GM19452 (cell line): ENCODE measurements at regions not wholly inside any gene's neighbourhood (a gene's known extent, or its start where the extent isn't known, plus 50 kb on each side); places are given as distances from the start of the nearest gene placed in this dataset.

Experiments
- ATAC-seq: cut with Tn5 transposase; IDR thresholded peaks from one replicate; pipeline ENCODE4 v1.9.1; 2021; ENCODE audit not compliant: unreplicated experiment

GRCh38 chr13:44019651-44020050, 139.9 kb downstream of the LACC1 start:
- ATAC-seq = no peak

DNA sequence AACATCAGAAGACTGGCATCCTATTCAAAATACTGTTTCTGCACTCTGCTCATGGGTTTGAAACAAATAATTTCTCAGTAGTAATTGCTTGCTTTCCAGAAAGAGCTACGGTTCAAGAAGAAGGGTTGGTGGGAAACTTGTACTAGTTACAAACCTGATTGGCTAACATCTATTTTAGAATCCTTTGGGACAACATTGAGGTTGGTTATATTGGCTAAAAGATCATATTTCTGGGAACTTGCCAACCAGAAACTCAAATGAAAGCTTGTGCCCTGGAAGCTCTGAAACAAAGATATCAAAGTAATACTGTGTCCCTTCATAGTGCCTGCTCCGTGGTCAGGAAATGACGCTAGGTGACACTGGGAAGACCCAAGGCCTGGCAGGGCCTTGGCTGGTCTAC, 141.7 kb downstream of the LACC1 start:
- ATAC-seq = no peak

GRCh38 chr13:44022196-44022595, 142.5 kb downstream of the LACC1 start:
- no peak for ATAC-seq

DNA sequence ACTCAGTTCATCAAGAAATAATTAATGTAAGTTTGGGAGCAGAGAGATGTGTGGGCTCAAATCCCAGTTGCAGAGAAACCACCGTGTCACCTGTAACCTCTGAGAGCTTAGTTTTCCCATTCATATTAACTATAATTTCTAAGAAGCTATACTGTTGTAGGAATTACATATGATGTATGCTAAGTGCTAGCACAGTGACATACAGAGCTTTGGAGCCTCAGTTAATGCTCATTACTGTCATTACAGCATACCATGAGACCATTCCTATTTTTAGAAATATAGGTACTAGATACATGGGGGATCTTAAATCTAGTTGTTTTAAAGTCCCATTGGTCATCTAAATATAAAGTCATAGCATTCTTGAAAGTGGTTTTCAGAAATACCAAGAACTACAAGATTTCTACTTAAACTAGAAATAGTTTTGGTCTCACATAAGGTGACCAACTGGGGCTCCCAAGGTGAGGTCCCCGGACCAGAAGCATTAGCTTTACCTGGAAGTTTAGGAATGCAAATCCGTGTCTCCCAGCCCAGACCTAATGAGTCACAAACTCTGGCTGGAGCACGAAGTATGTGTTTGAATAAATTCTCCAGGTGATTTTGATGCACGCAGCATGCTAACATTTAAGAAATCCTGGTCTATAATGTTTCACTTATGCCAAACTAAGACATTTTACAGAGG, 144.6 kb downstream of the LACC1 start:
- ATAC-seq = no peak

- no peak for ATAC-seq
Measured at GRCh38 chr13:44024846-44025195, 145.1 kb downstream of the LACC1 start.

DNA sequence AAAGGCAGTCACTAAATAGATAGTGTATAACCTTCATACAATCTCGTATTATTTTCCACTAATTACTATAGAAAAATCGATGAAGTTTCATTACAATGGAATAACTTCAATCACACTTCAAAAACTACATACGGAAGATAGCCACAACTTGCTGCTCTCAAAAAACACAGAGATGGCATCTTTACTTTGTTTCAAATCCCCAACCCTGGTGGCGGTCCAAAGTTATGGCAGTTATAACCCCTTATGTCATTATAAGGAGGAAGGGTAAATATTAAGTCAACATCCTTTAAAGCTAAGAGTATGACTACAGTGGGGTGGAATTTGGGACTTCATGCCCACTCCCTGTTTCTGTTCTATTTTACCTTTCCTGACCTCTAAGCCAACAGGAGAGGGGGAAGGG, 146.5 kb downstream of the LACC1 start:
- ATAC-seq = no peak

DNA sequence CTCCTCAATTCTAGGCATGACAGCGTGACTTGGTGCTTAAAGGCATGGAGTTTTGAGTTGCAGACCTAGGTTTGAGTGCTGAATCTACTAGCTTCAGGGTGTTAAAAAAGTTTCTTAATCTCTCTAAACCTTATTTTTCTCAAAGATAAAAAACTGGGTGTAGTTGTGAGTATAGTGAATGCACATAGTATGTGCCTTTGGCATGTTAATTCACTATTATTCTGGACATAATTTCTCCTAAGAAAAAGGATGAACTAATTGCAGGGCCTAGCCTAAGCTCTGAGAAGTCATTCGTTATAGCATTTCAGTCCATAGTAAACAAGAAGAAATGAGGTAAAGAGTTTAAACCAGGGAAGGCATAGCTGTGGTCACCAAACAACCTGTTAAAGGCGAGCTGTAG, 149.0 kb downstream of the LACC1 start:
- ATAC-seq = no peak

DNA sequence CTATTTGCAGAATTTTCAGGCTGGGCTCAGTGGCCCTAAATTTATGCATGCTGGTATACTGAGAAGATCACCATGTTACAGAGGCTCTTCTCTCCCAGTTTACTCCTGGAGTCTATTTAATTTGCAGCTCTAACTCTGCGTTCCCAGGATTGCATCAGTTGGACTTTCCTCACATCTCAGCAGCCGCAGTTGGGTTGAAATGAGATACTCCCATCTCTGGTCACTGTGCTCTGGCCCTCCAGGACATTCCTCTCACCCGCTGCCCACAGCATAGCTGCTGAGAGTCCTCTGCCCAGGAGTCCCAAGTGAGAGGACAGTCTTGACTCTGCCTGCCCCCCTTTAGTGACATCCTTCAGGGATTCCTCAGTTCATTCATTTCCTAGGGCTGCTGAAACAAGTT, 150.9 kb downstream of the LACC1 start:
- no peak for ATAC-seq

- no peak for ATAC-seq
Measured at GRCh38 chr13:44031555-44031954, 151.9 kb downstream of the LACC1 start.

- no peak for ATAC-seq
Measured at GRCh38 chr13:44032802-44033201, 153.1 kb downstream of the LACC1 start.

DNA sequence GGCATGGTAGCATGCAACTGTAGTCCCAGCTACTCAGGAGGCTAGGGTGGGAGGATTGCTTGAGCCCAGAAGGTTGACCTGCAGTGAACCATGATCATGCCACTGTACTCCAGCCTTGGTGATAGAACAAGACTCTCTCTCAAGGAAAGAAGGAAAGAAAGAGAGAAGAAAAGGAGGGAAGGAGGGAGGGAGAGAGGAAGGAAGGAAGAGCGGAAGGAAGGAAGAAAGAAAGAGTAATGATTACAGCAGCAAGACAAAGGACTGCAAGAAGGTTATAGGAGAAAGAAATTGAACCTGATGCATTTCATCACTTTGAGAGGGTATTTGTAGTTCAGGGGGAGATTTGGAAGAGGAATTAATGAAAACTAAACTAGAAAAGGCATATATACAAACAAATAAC, 155.7 kb downstream of the LACC1 start:
- no peak for ATAC-seq

DNA sequence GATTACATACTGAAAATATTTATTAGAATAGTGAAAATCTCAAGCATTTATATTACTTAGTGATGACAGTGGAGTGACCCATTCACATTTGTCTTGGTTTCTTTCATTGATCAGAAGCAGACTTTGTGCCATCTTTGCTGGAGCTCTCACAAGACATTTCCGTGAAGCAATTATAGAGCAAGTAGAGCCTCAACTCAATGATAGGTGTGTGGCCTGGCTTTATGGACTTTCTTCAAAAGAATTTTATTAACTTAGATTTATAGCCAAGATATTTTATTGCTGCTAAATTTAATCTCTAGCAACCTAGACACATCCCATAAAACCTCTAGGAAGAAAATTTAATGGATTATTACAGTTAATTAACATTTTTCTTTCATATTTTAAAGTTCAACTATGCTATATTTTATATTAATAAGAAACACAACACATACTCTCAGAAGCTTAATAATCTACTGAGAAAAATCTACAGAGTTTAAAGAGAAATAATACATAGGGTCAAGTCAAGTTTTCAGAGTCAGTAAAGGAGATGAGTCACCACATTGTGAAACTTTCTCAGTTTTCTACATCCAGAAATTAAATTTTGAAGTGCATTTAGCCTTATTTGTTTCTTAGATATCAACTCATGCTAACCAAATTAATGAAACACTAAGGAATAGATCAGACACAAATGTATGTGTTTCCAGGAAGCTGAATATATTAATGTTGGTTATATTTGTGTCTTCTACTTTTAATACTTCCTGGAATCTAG, 160.5 kb downstream of the LACC1 start:
- ATAC-seq = no peak

DNA sequence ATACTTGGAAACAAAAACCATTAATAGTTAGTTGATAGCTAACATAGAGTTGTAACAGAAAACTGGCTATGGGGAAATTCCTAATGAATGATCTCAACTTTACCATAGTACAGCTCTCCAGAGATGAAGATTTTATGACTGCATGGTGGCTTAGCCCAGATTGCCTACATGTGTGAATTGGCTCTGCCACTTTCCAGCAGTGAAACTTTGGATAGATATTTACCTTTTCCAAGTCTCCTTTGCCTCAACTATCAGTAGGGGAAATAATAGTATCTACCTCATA, 161.1 kb downstream of the LACC1 start:
- ATAC-seq = no peak

DNA sequence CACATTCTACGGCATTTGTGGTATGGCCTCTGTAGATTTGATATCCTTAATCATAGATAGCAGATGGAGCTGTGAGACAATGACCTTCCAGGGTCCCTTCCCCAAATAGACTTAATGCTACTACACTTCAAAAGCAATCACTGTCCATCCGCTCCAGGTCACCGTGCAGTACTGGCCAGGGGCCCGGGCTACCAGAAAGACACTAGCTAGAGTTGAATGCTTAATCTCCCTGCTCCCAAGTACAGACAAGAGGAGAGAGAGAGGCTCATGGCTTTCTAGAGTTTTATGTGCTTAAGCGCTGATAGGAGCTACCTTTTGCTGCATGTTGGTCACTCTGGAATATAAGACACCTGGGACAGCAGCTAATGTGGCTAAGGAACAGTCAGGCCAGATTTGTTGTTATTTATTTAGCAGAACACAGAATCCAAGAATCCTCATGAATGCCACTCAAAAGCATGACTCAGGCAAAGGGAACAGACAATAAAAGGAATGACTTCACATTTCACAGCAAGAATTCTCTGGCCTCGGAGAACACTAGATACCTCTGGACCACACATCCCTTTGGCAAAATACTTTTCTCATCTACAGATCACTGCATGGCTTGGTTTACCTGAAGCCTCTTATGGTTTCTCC, 165.0 kb downstream of the LACC1 start:
- no peak for ATAC-seq

DNA sequence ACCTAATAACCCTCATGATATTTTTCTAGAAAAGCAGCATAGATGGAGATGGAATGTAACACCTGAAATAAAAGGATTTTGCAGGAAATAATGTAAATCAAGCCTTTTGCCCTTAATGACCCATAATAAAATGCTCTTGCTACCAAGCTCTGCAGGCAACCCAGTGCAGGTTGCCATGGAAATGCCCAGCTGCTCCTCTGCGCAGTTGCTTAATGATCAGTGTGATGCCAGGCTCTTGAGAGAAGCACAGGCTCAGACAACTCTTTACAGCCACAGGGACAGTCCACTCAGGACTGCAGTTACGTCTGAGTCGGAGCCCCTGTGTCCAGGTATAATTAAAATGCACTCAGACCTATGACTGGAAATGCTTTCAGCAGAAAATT, 165.5 kb downstream of the LACC1 start:
- no peak for ATAC-seq

DNA sequence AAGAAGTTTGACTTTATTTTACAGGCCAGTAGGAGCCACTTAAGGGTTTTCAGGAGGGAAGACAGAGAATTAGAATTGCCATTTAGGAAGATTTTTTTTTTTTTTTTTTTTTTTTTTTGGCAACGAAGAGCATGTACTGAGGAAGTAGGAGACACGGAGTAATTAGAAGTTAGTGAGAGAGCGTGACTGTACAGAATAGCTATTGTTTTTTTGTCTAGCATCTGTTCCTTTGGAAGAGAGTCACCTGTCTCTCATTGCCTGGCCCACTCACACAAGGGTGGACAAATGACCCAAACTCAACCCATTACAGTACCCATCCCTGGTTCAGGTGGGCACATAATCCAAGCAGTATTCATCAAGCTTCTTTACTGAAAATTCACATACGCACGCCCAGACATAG, 166.7 kb downstream of the LACC1 start:
- ATAC-seq = no peak

DNA sequence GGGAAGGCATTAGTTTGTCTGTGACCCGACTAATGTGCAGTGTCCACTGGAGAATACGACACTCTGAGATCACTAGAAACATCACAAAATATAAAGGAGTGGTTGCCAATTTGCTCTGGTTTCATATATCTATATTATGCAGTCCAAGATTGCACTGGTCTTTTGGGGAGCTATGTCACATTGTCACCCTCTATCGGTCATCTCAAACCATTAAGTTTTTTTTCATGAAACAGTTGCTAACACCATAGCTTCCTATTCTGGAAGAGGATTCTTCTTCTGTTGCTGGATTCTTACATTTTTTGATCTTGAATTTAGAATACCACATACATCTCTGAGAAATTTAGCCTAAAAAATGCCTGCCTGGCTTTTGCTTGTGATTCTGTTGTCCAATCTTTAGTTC, 168.6 kb downstream of the LACC1 start:
- no peak for ATAC-seq

GRCh38 chr13:44049081-44049945, 169.6 kb downstream of the LACC1 start:
- no peak for ATAC-seq

DNA sequence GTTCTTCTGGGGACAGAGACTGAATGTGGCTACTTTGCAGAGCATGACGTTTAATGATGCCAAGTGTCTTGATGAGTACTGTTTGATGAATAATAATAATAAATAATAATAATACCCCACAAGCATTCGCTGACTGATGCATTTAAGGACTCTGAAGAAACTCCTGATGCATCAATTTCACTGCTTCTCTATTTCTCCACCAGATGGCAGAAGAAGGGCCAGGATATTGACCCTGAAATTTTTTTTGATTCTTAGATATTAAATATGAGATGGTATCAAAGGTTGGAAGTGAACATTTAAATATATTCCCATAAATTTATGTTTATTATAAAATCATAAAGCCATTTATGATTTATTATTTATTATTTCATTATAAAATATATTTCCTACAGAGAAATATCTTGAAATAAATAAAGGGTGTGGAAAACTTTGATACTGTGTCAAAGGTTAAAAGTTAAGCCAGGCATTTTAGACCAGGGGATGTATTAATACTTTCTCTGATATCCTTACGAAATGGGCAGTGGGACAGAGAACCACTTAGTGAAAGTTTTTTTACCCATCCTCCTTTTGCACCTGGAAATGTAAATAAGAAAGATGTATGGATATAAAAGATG, 170.9 kb downstream of the LACC1 start:
- ATAC-seq = no peak

DNA sequence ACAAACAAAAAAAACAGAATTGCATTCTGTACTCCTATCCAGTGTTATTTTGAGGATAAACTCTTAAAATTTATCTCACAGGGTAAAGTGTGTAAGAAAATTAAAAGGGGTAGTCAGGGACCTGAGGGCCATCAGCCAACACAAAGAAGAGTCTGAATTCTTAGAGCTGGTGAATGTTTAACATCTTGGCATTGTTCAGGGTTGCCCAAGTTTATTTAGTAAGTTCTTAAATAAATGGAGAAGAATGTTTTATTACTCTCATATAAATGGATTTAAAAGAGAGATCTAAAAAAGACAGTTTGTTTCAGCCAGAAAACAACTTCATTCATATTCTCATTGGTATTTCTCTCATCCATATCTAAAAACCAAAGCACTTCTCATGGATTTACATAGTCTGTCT, 171.7 kb downstream of the LACC1 start:
- no peak for ATAC-seq

DNA sequence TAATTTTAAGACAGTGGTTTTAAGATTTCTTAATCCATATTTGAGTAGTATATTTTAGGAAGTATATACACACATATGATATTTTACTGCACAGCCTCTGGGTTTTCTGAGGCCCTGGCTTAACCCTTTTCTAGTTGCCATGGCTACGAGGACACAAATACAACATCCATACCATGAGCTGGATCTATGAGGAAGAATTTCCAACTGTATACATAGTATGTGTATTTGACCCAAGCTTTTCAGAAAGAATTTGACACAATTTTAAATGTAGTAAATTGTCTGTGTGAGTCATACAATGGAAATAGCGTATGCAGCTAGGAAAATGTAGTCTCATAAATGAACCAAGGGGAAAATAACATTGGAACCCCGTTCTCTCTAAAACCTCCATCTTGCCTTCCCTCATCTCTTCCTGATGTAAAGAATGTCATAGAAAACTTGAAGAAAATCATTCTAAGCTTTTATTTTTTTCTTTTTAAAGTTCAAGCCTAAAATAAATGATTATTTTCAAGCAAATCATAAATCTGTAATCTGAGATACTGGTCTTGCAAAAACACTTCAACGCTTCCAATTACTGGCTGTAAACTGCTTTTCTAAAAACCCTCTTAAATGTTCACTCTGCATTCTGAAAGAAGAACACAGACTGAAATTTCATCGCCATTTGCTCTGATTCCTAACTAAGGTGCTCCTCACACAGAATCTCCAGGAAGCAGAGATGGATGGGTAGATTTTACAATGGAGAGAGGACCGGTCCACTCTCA, 172.4 kb downstream of the LACC1 start:
- no peak for ATAC-seq
